Endothelial cell (in vitro differentiated cells): ENCODE measurements at regions not wholly inside any gene's neighbourhood (a gene's known extent, or its start where the extent isn't known, plus 50 kb on each side); places are given as distances from the start of the nearest gene placed in this dataset.

Experiments used
- DNase-seq: peaks from one replicate; pipeline ENCODE4 v3.0.0; 2021; ENCODE audit warnings: low spot score
- H3K27ac Mint-ChIP-seq: one replicate; pipeline ENCODE4 v1.8.0; 2021; ENCODE audit warnings: mixed read lengths, inconsistent platforms; ENCODE audit not compliant: unreplicated experiment
- H3K27me3 Mint-ChIP-seq: one replicate; pipeline ENCODE4 v1.8.0; 2021; ENCODE audit warnings: mild to moderate bottlenecking, moderate library complexity, mixed read lengths, inconsistent platforms; ENCODE audit not compliant: unreplicated experiment
- H3K36me3 Mint-ChIP-seq: one replicate; pipeline ENCODE4 v1.8.0; 2021; ENCODE audit warnings: mild to moderate bottlenecking, low read depth, mixed read lengths, inconsistent platforms; ENCODE audit not compliant: unreplicated experiment
- H3K4me1 Mint-ChIP-seq: one replicate; pipeline ENCODE4 v1.8.0; 2021; ENCODE audit warnings: mild to moderate bottlenecking, mixed read lengths, inconsistent platforms; ENCODE audit not compliant: unreplicated experiment
- H3K4me3 Mint-ChIP-seq: one replicate; pipeline ENCODE4 v1.8.0; 2021; ENCODE audit warnings: mild to moderate bottlenecking, mixed read lengths, inconsistent platforms; ENCODE audit not compliant: unreplicated experiment
- H3K9me3 Mint-ChIP-seq: one replicate; pipeline ENCODE4 v1.8.0; 2021; ENCODE audit warnings: mixed read lengths, inconsistent platforms; ENCODE audit not compliant: unreplicated experiment
- TF ChIP-seq, protein P1 (sequence below): fragments of 200-600 bp; sonication (generic); IDR thresholded peaks from one replicate; pipeline ENCODE4 v1.5.0; 2021; ENCODE audit warnings: antibody characterized with exemption; ENCODE audit not compliant: unreplicated experiment

DNA sequence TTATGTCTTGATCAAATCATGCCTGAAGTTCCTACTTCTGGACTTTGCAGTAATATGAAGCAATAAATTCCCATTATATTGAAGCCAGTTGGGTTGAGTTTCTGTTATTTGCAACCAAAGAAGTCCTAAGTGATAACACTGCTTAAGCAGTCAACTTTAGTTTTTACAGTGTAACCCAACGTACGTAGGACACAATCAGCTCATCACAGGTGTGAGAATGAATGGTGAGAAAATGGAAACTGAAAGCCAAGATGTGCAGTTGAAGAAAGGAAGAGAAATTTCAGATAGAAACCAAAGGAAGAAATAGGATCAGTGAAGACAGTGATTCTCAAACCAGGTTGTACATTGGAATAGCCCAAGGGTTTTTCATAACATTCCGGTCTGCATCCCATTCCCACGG lies 211.4 kb upstream of the ZFP64 start:
- TF ChIP-seq, protein P1, sequence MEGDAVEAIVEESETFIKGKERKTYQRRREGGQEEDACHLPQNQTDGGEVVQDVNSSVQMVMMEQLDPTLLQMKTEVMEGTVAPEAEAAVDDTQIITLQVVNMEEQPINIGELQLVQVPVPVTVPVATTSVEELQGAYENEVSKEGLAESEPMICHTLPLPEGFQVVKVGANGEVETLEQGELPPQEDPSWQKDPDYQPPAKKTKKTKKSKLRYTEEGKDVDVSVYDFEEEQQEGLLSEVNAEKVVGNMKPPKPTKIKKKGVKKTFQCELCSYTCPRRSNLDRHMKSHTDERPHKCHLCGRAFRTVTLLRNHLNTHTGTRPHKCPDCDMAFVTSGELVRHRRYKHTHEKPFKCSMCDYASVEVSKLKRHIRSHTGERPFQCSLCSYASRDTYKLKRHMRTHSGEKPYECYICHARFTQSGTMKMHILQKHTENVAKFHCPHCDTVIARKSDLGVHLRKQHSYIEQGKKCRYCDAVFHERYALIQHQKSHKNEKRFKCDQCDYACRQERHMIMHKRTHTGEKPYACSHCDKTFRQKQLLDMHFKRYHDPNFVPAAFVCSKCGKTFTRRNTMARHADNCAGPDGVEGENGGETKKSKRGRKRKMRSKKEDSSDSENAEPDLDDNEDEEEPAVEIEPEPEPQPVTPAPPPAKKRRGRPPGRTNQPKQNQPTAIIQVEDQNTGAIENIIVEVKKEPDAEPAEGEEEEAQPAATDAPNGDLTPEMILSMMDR: no peak
- peaks cover 3% of the 10 kb centered on the region for H3K27me3 Mint-ChIP-seq
- H3K36me3 Mint-ChIP-seq: no peaks in the 10 kb centered on the region
- no peak for DNase-seq
- H3K4me1 Mint-ChIP-seq: no peaks in the 10 kb centered on the region
- H3K27ac Mint-ChIP-seq: no peak overlapping the region
- no peaks in the 10 kb centered on the region for H3K9me3 Mint-ChIP-seq
- no peak overlapping the region for H3K4me3 Mint-ChIP-seq

DNA sequence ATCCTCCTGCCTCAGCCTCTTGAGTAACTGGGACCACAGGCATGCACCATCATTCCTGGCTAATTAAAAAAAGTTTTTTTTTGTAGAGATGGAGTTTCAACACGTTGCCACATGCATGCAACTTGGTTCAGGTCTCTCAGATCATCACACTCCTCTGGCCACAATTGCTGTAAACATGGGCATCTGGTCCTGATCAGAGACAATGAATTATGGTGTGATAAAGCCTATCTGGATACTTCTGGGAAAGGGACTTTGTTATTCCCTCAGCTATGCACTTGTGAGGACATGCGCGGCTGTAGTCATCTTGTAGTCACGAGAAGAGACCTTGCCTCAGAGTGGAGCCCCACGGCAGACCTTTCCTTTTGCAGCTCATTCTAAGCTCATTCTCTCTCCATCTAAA lies 210.9 kb upstream of the ZFP64 start:
- H3K27me3 Mint-ChIP-seq: peaks cover 6% of the 10 kb centered on the region
- H3K27ac Mint-ChIP-seq: no peak overlapping the region
- DNase-seq: no peak
- no peak overlapping the region for H3K4me3 Mint-ChIP-seq
- H3K9me3 Mint-ChIP-seq: no peaks in the 10 kb centered on the region
- H3K36me3 Mint-ChIP-seq: no peaks in the 10 kb centered on the region
- TF ChIP-seq, protein P1: no peak
- H3K4me1 Mint-ChIP-seq: no peaks in the 10 kb centered on the region

DNA sequence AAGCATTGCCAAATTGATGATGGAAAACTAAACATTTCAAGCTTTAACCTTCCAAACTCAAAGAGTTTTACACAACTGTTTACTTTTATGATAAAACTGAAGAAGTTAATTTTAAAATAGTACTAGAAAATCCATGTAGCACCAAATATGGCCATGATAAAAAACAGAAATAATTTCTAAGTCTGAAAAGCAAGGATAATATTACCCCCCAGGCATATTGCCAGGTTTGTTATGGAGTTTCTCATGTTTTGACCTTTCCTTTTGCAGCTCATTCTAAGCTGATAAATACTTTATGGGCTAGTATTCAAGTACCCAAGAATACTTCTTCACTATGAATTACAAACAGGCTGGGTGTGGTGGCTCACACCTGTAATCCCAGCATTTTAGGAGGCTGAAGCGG lies 209.9 kb upstream of the ZFP64 start:
- Mint-ChIP-seq H3K27me3 (peaks cover 6% of the 10 kb centered on the region), H3K36me3 (no peaks in the 10 kb centered on the region)

DNA sequence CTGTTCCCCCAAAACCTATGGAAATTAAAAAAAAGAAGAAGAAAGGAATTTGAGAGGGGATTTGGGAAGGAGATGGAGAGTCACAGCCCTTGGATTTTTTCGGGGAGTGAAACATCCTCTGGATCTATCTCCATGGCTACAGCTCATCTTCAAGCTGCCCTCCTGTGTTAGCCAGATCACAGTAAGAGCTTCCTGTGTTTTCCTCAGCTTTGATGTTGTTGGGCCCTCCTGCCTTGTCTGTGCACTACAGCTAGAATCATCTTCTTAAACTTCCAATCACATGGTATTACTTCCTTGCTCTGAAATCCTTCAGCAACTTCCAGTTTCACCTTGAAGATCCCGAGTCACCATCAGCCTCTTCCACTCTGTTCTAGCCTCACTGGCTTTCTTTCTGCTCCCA lies 207.8 kb upstream of the ZFP64 start:
- Mint-ChIP-seq H3K27me3 (peaks cover 6% of the 10 kb centered on the region), H3K9me3 (no peaks in the 10 kb centered on the region), H3K4me1 (no peaks in the 10 kb centered on the region), H3K27ac (no peak overlapping the region), H3K36me3 (no peaks in the 10 kb centered on the region), H3K4me3 (no peak overlapping the region)
- TF ChIP-seq, protein P1: no peak
- DNase-seq: no peak

More for the DNA sequence above, 209.9 kb upstream of the ZFP64 start:
- no peak overlapping the region for H3K27ac Mint-ChIP-seq
- no peak overlapping the region for H3K4me3 Mint-ChIP-seq
- DNase-seq: no peak
- H3K4me1 Mint-ChIP-seq: no peaks in the 10 kb centered on the region
- TF ChIP-seq, protein P1: no peak
- no peaks in the 10 kb centered on the region for H3K9me3 Mint-ChIP-seq

DNA sequence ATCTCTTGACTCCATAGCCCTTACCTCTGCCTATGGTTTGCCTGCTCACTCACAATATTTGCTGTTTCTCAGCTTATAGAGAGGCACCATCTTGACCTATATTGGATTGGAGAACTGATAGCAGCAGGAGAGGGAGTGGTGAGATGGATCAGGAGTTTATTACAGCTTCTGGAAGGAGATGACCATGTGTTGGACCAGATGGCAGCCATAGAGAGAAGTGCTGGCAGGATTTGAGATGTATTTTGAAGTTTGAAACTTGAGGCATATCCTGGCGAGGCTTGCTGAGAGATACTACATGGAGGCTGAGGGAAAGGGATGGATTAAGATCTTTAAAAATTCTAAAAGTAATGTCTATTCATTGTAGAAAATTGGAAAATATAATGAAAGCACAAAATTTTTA lies 198.0 kb upstream of the ZFP64 start:
- Mint-ChIP-seq H3K36me3 (no peaks in the 10 kb centered on the region), H3K27ac (no peak overlapping the region), H3K9me3 (no peaks in the 10 kb centered on the region), H3K4me3 (no peak overlapping the region), H3K4me1 (no peaks in the 10 kb centered on the region), H3K27me3 (no peaks in the 10 kb centered on the region)
- TF ChIP-seq, protein P1: no peak
- DNase-seq: no peak
